ENCODE measurements at regions not wholly inside any gene's neighbourhood (a gene's known extent, or its start where the extent isn't known, plus 50 kb on each side); places are given as distances from the start of the nearest gene placed in this dataset.

DNA sequence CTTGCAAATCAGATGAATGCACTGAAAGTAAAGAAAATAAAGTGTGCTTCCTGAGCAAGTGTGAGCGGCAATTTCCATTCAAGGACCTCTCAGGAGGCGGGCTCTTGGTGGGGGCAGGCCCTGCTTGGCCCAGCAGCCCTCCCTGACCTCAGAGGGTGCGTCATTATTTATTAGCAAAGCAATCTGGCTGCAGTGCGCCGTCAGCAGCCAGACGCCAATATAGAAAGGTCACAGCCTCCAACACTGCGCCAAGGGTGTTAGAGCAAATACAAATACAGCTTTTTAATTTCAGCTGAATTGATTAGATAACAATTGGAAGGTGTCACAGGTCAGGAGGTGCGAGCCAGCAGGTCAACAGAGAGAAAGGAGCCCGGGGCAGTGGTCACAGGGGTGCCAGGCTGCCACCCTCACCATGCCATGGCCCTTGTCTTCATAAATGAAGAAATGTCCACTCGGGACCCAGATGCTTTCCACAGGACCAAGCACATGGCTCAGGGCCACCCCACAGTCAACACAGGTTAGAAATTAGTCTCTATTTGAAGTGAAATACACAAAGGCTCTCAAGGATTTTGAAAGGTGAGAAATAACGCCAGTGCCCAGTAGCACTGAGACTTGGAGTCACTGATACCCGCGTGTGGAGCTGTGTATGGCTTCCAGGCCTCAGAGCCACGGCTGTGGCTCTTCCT is 309.8 kb downstream of the IRX2 start:
- TF ChIP-seq, protein P1, sequence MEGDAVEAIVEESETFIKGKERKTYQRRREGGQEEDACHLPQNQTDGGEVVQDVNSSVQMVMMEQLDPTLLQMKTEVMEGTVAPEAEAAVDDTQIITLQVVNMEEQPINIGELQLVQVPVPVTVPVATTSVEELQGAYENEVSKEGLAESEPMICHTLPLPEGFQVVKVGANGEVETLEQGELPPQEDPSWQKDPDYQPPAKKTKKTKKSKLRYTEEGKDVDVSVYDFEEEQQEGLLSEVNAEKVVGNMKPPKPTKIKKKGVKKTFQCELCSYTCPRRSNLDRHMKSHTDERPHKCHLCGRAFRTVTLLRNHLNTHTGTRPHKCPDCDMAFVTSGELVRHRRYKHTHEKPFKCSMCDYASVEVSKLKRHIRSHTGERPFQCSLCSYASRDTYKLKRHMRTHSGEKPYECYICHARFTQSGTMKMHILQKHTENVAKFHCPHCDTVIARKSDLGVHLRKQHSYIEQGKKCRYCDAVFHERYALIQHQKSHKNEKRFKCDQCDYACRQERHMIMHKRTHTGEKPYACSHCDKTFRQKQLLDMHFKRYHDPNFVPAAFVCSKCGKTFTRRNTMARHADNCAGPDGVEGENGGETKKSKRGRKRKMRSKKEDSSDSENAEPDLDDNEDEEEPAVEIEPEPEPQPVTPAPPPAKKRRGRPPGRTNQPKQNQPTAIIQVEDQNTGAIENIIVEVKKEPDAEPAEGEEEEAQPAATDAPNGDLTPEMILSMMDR (IDR thresholded peaks at IDR 0.05), result no peak
- no peak for TF ChIP-seq ZFX (IDR thresholded peaks at IDR 0.05; ENCODE audit: borderline replicate concordance)
